ENCODE measurements at regions not wholly inside any gene's neighbourhood (a gene's known extent, or its start where the extent isn't known, plus 50 kb on each side); places are given as distances from the start of the nearest gene placed in this dataset.

DNA sequence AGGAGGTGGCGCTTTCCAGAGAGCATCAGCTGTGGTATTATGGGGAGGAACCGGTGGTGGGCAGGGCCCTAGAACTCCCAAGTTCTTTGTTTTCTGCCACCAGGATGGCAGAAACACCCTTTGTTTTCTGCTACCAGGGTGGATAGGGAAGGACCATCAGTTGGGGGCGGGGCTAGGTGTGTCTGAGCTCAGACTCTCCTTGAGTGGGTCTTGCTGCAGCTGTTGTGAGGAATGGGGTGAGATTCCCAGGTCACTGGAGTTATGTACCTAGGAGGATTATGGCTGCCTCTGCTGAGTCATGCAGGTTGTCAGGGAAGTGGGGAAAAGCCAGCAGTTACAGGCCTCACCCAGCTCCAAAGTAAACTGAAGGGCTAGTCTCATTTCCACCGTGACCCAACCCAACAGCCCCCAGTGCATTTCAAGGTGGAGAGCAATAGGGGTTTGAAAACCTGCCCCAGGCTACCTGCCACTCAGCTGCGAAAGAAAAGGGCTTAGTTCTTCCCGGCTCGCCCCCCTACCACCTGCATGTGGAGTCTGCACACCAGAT lies 167.8 kb upstream of the FAM241A start:
- TF ChIP-seq, protein P1, sequence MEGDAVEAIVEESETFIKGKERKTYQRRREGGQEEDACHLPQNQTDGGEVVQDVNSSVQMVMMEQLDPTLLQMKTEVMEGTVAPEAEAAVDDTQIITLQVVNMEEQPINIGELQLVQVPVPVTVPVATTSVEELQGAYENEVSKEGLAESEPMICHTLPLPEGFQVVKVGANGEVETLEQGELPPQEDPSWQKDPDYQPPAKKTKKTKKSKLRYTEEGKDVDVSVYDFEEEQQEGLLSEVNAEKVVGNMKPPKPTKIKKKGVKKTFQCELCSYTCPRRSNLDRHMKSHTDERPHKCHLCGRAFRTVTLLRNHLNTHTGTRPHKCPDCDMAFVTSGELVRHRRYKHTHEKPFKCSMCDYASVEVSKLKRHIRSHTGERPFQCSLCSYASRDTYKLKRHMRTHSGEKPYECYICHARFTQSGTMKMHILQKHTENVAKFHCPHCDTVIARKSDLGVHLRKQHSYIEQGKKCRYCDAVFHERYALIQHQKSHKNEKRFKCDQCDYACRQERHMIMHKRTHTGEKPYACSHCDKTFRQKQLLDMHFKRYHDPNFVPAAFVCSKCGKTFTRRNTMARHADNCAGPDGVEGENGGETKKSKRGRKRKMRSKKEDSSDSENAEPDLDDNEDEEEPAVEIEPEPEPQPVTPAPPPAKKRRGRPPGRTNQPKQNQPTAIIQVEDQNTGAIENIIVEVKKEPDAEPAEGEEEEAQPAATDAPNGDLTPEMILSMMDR (IDR thresholded peaks at IDR 0.05; ENCODE audit: low read depth, low read length, missing input control): no peak
- TF ChIP-seq HNF4G (IDR thresholded peaks at IDR 0.05): no peak
- TF ChIP-seq RXRA (IDR thresholded peaks at IDR 0.05): no peak
- no peak for TF ChIP-seq TAF1 (conservative IDR thresholded peaks at IDR 0.05)
- no peak for TF ChIP-seq FOXA2 (IDR thresholded peaks at IDR 0.05)
- TF ChIP-seq, protein P2, sequence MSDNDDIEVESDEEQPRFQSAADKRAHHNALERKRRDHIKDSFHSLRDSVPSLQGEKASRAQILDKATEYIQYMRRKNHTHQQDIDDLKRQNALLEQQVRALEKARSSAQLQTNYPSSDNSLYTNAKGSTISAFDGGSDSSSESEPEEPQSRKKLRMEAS (IDR thresholded peaks at IDR 0.05): no peak

Measured in liver (tissue), 3 donors.